Kidney epithelial cell (primary cell): ENCODE measurements at regions not wholly inside any gene's neighbourhood (a gene's known extent, or its start where the extent isn't known, plus 50 kb on each side); places are given as distances from the start of the nearest gene placed in this dataset.

Source experiments
- DNase-seq: peaks from one replicate; pipeline ENCODE4 v3.0.0-alpha.2; 2010; ENCODE audit warnings: low read depth
- H3K27me3 ChIP-seq: 2 replicates; pipeline ENCODE4 v1.6.0; 2011; ENCODE audit warnings: low read length; ENCODE audit not compliant: control insufficient read depth, insufficient read depth
- H3K36me3 ChIP-seq: 2 replicates; pipeline ENCODE4 v1.5.1; 2011; ENCODE audit warnings: low read length; ENCODE audit not compliant: control insufficient read depth, insufficient read depth
- H3K4me3 ChIP-seq: 2 replicates; pipeline ENCODE4 v1.5.1; 2011; ENCODE audit warnings: low read depth, mild to moderate bottlenecking, control low read depth, low read length
- CTCF ChIP-seq: IDR thresholded peaks from 2 replicates; pipeline ENCODE4 v1.5.1; 2011; ENCODE audit warnings: mild to moderate bottlenecking, moderate library complexity, low read length, control low read depth, inconsistent platforms; ENCODE audit not compliant: insufficient read depth, poor library complexity, severe bottlenecking

- no peaks in the 10 kb centered on the region for H3K36me3 ChIP-seq
- TF ChIP-seq CTCF, result no peak
- no peak overlapping the region for H3K4me3 ChIP-seq
- H3K27me3 ChIP-seq, result no peaks in the 10 kb centered on the region
- peak; percentile 31 for DNase-seq
Measured at GRCh38 chr1:219329578-219329977, 155.9 kb downstream of the LYPLAL1 start.

- H3K27me3 ChIP-seq, result no peaks in the 10 kb centered on the region
- no peak overlapping the region for H3K4me3 ChIP-seq
- no peak for TF ChIP-seq CTCF
- H3K36me3 ChIP-seq, result no peaks in the 10 kb centered on the region
- DNase-seq, result no peak
Measured at GRCh38 chr1:219326843-219327242, 153.2 kb downstream of the LYPLAL1 start.

GRCh38 chr1:219325368-219325742 is 151.7 kb downstream of the LYPLAL1 start:
- no peak for DNase-seq
- H3K4me3 ChIP-seq, result no peak overlapping the region
- no peak for TF ChIP-seq CTCF
- no peaks in the 10 kb centered on the region for H3K27me3 ChIP-seq
- H3K36me3 ChIP-seq, result no peaks in the 10 kb centered on the region

GRCh38 chr1:219324629-219325367 is 151.1 kb downstream of the LYPLAL1 start:
- no peak for TF ChIP-seq CTCF
- Histone ChIP-seq H3K27me3 (no peaks in the 10 kb centered on the region), H3K4me3 (no peak overlapping the region), H3K36me3 (no peaks in the 10 kb centered on the region)
- peak; percentile 94 for DNase-seq

- no peak overlapping the region for H3K4me3 ChIP-seq
- TF ChIP-seq CTCF, result no peak
- no peaks in the 10 kb centered on the region for H3K27me3 ChIP-seq
- no peaks in the 10 kb centered on the region for H3K36me3 ChIP-seq
- DNase-seq, result no peak
Measured at GRCh38 chr1:219324171-219324570, 150.5 kb downstream of the LYPLAL1 start.

GRCh38 chr1:219323426-219323825 is 149.7 kb downstream of the LYPLAL1 start:
- Histone ChIP-seq H3K36me3 (no peaks in the 10 kb centered on the region), H3K4me3 (no peak overlapping the region), H3K27me3 (no peaks in the 10 kb centered on the region)
- DNase-seq, result no peak
- no peak for TF ChIP-seq CTCF
